ENCODE measurements at regions not wholly inside any gene's neighbourhood (a gene's known extent, or its start where the extent isn't known, plus 50 kb on each side); places are given as distances from the start of the nearest gene placed in this dataset.

DNA sequence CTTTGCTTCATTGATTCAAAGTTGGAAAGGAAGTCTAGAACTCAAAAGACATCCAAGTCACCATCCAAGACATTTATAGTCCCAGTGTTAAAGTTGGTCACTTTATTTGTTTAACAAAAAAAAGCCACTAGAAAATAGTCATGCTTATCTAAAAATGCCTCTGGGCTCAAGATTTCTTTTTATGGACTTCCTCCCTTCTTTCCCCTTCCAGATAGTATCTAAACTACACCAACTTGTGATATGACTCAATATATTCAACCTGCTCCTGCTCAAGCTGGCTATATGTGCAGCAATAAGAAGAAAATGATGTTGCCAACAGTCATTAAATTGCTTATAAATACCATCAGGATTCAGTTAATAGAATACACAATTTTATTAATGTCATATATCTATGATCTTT lies 1177.1 kb downstream of the FLRT2 start:
- intact Hi-C loops (cut with DNase I), result no loop called here
- H3K9me3 ChIP-seq, result no peaks in the 10 kb centered on the region
- DNase-seq (no peak), ATAC-seq (no peak)
- H3K4me1 ChIP-seq, result peaks cover 21% of the 10 kb centered on the region
- no peak overlapping the region for H3K4me3 ChIP-seq
- TF ChIP-seq CTCF (IDR thresholded peaks at IDR 0.05), result no peak
- no peaks in the 10 kb centered on the region for H3K36me3 ChIP-seq (replicated peaks in 1 of 2; ENCODE audit: insufficient read depth in 1 of 2, low read depth in 2 of 2)
- H3K27me3 ChIP-seq, result no peaks in the 10 kb centered on the region
- no peak overlapping the region for H3K27ac ChIP-seq

DNA sequence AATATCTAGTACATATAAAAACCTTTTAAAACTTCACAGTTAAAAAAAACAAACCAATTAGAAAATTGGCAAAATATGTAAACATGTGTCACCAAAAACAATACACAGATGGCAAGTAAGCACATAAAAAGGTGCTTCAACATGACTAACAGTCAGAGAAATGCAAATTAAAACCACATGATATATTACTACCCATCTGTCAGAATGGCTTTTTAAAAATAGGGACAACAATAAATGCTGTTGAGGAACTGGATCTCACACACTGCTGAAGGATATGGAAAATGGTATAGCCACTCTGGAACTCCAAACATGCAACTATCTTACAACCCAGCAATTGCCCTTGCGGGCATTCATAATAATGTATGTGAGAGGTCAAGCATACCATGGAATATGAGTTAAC lies 1153.6 kb downstream of the FLRT2 start:
- DNase-seq (no peak), ATAC-seq (no peak)
- Histone ChIP-seq H3K27ac (no peak overlapping the region), H3K9me3 (no peaks in the 10 kb centered on the region), H3K4me3 (no peak overlapping the region), H3K4me1 (no peaks in the 10 kb centered on the region), H3K27me3 (no peaks in the 10 kb centered on the region), H3K36me3 (replicated peaks in 1 of 2; ENCODE audit: insufficient read depth in 1 of 2, low read depth in 2 of 2) (no peaks in the 10 kb centered on the region)
- WGBS, 2 donors, result 93 to 95% methylated on average over 1 of the region's 1 CpG
- TF ChIP-seq CTCF (IDR thresholded peaks at IDR 0.05) (no peak), POLR2A (IDR thresholded peaks at IDR 0.05) (no peak)
- intact Hi-C loops (cut with DNase I), result no loop called here

GRCh38 chr14:86675059-86675458 lies 1145.1 kb downstream of the FLRT2 start:
- no peak overlapping the region for H3K4me3 ChIP-seq
- no peak overlapping the region for H3K27ac ChIP-seq
- WGBS, 2 donors, result 63 to 72% methylated on average over 3 of the region's 3 CpGs
- TF ChIP-seq POLR2A (IDR thresholded peaks at IDR 0.05), result no peak
- no peak for TF ChIP-seq CTCF (IDR thresholded peaks at IDR 0.05)
- intact Hi-C loops (cut with DNase I), result no loop called here
- no peaks in the 10 kb centered on the region for H3K36me3 ChIP-seq (replicated peaks in 1 of 2; ENCODE audit: insufficient read depth in 1 of 2, low read depth in 2 of 2)
- H3K9me3 ChIP-seq, result no peaks in the 10 kb centered on the region
- DNase-seq (no peak), ATAC-seq (no peak)
- H3K4me1 ChIP-seq, result peaks cover 9% of the 10 kb centered on the region
- no peaks in the 10 kb centered on the region for H3K27me3 ChIP-seq

DNA sequence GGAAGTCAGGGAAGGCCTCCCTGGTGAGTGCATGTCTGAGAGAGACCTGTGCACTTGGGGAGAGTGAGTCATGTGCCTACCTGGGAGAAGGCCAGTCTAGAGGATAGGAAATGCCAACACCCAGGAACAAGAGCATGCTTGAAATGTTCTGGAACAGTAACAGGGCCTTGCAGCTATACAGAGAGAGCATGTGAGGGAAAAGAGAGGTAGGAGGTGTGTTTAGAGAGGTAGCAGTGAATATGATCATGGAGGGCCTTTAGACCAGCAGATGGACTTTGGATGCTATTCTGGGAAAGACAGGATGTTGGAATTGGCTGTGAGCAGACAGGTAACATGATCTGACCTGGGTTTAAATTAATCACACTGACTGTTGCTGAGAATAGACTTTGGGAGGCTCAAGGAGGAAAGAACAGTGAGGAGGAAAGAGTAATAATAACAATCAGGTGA lies 1143.6 kb downstream of the FLRT2 start:
- peak in 3 of 4 donors; percentile 5 to 17 (median 8) for DNase-seq
- Histone ChIP-seq H3K27ac (peak overlapping the region in 2 of 4 donors; percentile 22 to 31), H3K27me3 (no peaks in the 10 kb centered on the region), H3K9me3 (no peaks in the 10 kb centered on the region), H3K36me3 (replicated peaks in 1 of 2; ENCODE audit: insufficient read depth in 1 of 2, low read depth in 2 of 2) (no peaks in the 10 kb centered on the region), H3K4me3 (no peak overlapping the region), H3K4me1 (peaks cover 9% of the 10 kb centered on the region)
- TF ChIP-seq POLR2A (IDR thresholded peaks at IDR 0.05), result no peak
- no peak for TF ChIP-seq CTCF (IDR thresholded peaks at IDR 0.05)
- ATAC-seq, result no peak
- intact Hi-C loops (cut with DNase I), result no loop called here

- no peak overlapping the region for H3K27ac ChIP-seq
- H3K9me3 ChIP-seq, result no peaks in the 10 kb centered on the region
- intact Hi-C loops (cut with DNase I), result no loop called here
- H3K4me1 ChIP-seq, result peaks cover 9% of the 10 kb centered on the region
- TF ChIP-seq POLR2A (IDR thresholded peaks at IDR 0.05) (no peak), CTCF (IDR thresholded peaks at IDR 0.05) (no peak)
- H3K36me3 ChIP-seq (replicated peaks in 1 of 2; ENCODE audit: insufficient read depth in 1 of 2, low read depth in 2 of 2), result no peaks in the 10 kb centered on the region
- H3K4me3 ChIP-seq, result no peak overlapping the region
- 79% methylated on average over 2 of the region's 2 CpGs for WGBS, 2 donors
- no peak for ATAC-seq
- no peak for DNase-seq
- no peaks in the 10 kb centered on the region for H3K27me3 ChIP-seq
These were observed 1142.1 kb downstream of the FLRT2 start for GRCh38 chr14:86672080-86672479.

All from body of pancreas (tissue), 4 donors.